ENCODE measurements at regions not wholly inside any gene's neighbourhood (a gene's known extent, or its start where the extent isn't known, plus 50 kb on each side); places are given as distances from the start of the nearest gene placed in this dataset.

DNA sequence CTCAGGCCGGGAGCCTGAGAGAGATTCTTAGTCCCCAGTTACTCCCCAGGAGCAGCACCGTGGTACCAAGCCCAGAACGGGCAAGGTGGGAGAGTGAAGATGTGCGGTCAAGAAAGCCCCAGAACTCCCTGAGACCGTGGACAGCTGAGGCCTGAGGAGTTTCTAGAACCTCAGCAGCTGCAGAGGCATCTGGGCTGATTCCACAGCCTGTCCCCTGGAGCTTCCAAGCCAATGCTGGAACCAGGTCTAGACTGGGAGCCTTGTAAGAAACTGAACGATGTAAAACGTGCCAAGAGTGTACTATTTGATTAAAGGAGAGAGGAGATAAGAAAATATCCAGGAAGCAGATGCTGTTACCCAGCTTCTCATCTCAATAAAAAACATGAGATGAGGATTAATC lies 366.3 kb downstream of the TNS3 start:
- no peak overlapping the region for H3K4me3 ChIP-seq (ENCODE audit: low read depth, low read length)
- no peak overlapping the region for H3K27ac ChIP-seq
- no peak for DNase-seq
- TF ChIP-seq, protein P1, sequence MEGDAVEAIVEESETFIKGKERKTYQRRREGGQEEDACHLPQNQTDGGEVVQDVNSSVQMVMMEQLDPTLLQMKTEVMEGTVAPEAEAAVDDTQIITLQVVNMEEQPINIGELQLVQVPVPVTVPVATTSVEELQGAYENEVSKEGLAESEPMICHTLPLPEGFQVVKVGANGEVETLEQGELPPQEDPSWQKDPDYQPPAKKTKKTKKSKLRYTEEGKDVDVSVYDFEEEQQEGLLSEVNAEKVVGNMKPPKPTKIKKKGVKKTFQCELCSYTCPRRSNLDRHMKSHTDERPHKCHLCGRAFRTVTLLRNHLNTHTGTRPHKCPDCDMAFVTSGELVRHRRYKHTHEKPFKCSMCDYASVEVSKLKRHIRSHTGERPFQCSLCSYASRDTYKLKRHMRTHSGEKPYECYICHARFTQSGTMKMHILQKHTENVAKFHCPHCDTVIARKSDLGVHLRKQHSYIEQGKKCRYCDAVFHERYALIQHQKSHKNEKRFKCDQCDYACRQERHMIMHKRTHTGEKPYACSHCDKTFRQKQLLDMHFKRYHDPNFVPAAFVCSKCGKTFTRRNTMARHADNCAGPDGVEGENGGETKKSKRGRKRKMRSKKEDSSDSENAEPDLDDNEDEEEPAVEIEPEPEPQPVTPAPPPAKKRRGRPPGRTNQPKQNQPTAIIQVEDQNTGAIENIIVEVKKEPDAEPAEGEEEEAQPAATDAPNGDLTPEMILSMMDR (IDR thresholded peaks at IDR 0.05; ENCODE audit: low read depth, low read length, missing control alignments): no peak
- in situ Hi-C loops (cut with HindIII; ENCODE audit: low pct_ligation_motif_present, low sequenced_read_pairs): no loop called here
- no peaks in the 10 kb centered on the region for H3K27me3 ChIP-seq (replicated peaks)
- H3K36me3 ChIP-seq (replicated peaks): no peaks in the 10 kb centered on the region

DNA sequence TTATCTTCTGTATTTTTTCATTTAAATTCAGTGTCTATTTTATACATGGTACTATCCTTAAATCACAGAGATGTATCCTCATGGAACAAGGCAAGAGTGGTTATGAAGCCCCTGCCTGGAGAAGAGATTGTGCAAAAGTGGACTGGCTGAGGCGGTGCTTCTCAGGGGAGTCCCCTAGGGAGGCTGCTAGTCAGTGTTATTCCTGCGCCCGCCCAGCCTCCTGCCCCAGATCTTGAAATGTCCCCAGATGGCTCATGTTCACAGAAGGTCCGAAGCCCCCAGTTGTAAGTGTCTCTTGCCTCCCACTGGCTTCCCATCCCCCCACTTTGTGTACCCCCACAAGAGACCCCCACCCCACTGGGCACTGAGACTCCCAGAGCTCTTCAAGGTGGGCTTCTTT lies 366.9 kb downstream of the TNS3 start:
- H3K27ac ChIP-seq: no peak overlapping the region
- in situ Hi-C loops (cut with HindIII; ENCODE audit: low pct_ligation_motif_present, low sequenced_read_pairs): no loop called here
- DNase-seq: no peak
- TF ChIP-seq, protein P1 (IDR thresholded peaks at IDR 0.05; ENCODE audit: low read depth, low read length, missing control alignments): no peak
- H3K4me3 ChIP-seq (ENCODE audit: low read depth, low read length): no peak overlapping the region
- H3K27me3 ChIP-seq (replicated peaks): no peaks in the 10 kb centered on the region
- no peaks in the 10 kb centered on the region for H3K36me3 ChIP-seq (replicated peaks)

DNA sequence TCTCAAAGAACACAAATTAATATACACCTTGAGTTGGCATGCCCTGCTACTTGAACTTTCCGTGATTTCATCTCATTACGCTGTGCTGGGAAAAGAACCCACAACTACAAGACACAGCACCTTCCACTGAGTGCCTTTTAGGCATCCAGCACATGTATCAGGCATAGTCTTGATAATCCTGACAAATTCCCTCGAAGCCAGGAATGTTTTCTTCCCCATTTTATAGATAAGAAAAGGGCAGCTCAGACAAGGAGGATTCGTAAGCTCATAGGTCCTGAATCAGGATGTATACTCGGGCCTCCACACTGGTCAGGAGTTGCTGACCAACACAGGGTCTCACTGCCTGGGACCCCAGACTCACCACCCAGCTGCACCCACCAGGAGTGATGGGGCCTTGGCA lies 368.6 kb downstream of the TNS3 start:
- in situ Hi-C loops (cut with HindIII; ENCODE audit: low pct_ligation_motif_present, low sequenced_read_pairs): no loop called here
- no peak overlapping the region for H3K27ac ChIP-seq
- no peaks in the 10 kb centered on the region for H3K36me3 ChIP-seq (replicated peaks)
- no peaks in the 10 kb centered on the region for H3K27me3 ChIP-seq (replicated peaks)
- H3K4me3 ChIP-seq (ENCODE audit: low read depth, low read length): no peak overlapping the region
- DNase-seq: no peak
- TF ChIP-seq, protein P1 (IDR thresholded peaks at IDR 0.05; ENCODE audit: low read depth, low read length, missing control alignments): no peak

DNA sequence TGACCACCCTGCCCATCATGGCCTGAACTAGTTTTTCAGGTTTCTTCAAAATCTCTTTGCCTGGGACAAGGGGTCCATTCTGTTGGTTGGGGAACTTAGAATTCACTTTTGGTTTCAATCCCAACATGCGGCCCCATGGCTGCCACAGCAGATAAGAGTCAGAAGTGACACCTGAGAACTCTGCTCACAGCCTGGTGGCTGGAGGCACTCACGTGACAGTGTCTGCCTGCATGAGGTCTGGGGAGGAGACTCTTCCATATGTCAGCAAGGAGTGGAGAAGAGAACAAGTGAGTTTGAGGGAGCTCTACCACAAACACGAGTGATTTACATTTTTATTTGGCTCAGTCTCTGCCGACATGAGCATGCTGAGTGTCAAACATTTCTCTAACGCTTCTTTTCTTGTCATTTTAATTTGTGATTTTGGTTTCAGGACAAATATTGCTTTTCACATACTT lies 370.4 kb downstream of the TNS3 start:
- no peak for DNase-seq
- in situ Hi-C loops (cut with HindIII; ENCODE audit: low pct_ligation_motif_present, low sequenced_read_pairs): no loop called here
- TF ChIP-seq, protein P1 (IDR thresholded peaks at IDR 0.05; ENCODE audit: low read depth, low read length, missing control alignments): no peak
- H3K27ac ChIP-seq: no peak overlapping the region
- no peaks in the 10 kb centered on the region for H3K36me3 ChIP-seq (replicated peaks)
- no peaks in the 10 kb centered on the region for H3K27me3 ChIP-seq (replicated peaks)
- H3K4me3 ChIP-seq (ENCODE audit: low read depth, low read length): no peak overlapping the region

DNA sequence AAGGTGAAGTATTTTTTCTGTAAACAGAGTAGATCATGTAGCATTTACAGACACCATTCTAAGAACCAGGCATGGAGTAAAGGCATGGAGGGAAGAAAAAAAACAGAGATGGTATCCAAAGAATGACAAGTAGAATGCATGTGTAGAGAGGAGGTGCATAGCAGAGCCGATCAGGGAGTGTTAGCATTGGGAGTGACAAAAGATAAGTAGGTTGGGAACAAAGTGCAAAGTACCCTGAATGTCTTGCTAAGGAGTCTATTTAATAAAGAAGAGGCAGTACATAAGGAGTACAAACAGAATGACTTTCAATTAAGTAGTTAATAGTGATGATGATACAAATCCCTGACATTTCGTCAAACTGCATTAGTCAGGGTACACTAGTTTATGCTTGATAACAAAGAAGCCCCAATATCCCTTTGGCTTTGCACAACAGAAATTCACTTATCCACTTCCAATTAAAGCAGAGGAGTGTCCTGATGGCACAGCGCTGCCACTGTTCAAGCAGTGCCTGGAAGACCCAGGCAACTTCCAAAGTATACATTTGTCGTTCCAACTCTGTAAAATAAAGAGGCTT lies 371.5 kb downstream of the TNS3 start:
- H3K4me3 ChIP-seq (ENCODE audit: low read depth, low read length): no peak overlapping the region
- TF ChIP-seq, protein P1 (IDR thresholded peaks at IDR 0.05; ENCODE audit: low read depth, low read length, missing control alignments): no peak
- H3K27me3 ChIP-seq (replicated peaks): no peaks in the 10 kb centered on the region
- no peak overlapping the region for H3K27ac ChIP-seq
- in situ Hi-C loops (cut with HindIII; ENCODE audit: low pct_ligation_motif_present, low sequenced_read_pairs): no loop called here
- H3K36me3 ChIP-seq (replicated peaks): no peaks in the 10 kb centered on the region
- no peak for DNase-seq

DNA sequence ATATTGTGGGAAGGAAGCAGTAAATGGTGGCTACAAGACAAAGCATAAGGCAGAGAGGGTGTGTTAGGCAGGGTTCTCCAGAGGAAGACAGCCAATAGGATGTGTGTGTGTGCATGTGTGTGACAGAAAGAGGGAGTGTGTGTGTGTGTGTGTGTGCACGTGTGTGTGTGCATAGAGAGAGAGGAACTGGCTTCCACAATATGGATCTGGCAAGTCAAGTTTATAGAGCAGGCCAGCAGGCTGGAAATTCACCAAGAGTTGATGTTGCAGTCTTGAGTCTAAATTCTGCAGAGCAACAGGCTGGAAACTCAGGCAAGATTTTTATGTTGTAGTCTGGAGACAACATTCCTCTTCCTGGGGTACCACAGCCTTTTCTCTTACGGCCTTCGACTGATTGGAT lies 374.0 kb downstream of the TNS3 start:
- in situ Hi-C loops (cut with HindIII; ENCODE audit: low pct_ligation_motif_present, low sequenced_read_pairs): no loop called here
- Histone ChIP-seq H3K4me3 (ENCODE audit: low read depth, low read length) (no peak overlapping the region), H3K36me3 (replicated peaks) (no peaks in the 10 kb centered on the region), H3K27ac (no peak overlapping the region), H3K27me3 (replicated peaks) (peaks cover 8% of the 10 kb centered on the region)
- TF ChIP-seq, protein P1 (IDR thresholded peaks at IDR 0.05; ENCODE audit: low read depth, low read length, missing control alignments): no peak
- DNase-seq: no peak

Measured in brain microvascular endothelial cell (primary cell).